Thyroid gland (tissue), 4 donors: ENCODE measurements at regions not wholly inside any gene's neighbourhood (a gene's known extent, or its start where the extent isn't known, plus 50 kb on each side); places are given as distances from the start of the nearest gene placed in this dataset.
A peak's percentile ranks its signal among the peaks of the same experiment; 100 is the strongest.

Source experiments
- DNase-seq, 2 donors: peaks; one replicate each; pipeline ENCODE4 v3.0.0-alpha.2; 2019
- H3K27ac ChIP-seq, 3 donors: fragments of 200-600 bp; sonication (generic); 1 replicate in 2 of 3; 2 replicates in 1 of 3; pipeline ENCODE4 v1.5.1; 2016 to 2019; ENCODE audit warnings: mild to moderate bottlenecking in 1 of 3, moderate library complexity in 1 of 3
- H3K27me3 ChIP-seq: fragments of 200-600 bp; sonication (generic); one replicate; pipeline ENCODE4 v1.5.1; 2019
- H3K36me3 ChIP-seq, 2 donors: fragments of 200-600 bp; sonication (generic); one replicate each; pipeline ENCODE4 v1.5.1; 2016 to 2019
- H3K4me1 ChIP-seq, 2 donors: fragments of 200-600 bp; sonication (generic); one replicate each; pipeline ENCODE4 v1.5.1; 2017 to 2019
- H3K4me3 ChIP-seq, 3 donors: fragments of 200-600 bp; sonication (generic); replicated peaks in 1 of 3; 1 replicate in 2 of 3; 2 replicates in 1 of 3; pipeline ENCODE4 v1.5.1; 2016; ENCODE audit warnings: mild to moderate bottlenecking in 1 of 3
- H3K9me3 ChIP-seq: fragments of 200-600 bp; sonication (generic); one replicate; pipeline ENCODE4 v1.5.1; 2017
- CTCF ChIP-seq, 6 experiments: fragments of 200-600 bp in 3 of 6; fragments of 450-650 bp in 3 of 6; sonication (generic) in 3 of 6; IDR thresholded peaks; one replicate each; pipeline ENCODE4 v1.5.1; 2016 to 2019; ENCODE audit warnings: antibody characterized with exemption in 6 of 6, mild to moderate bottlenecking in 2 of 6, inconsistent platforms in 1 of 6, moderate library complexity in 1 of 6
- POLR2A ChIP-seq, 2 donors: fragments of 450-650 bp; IDR thresholded peaks; one replicate each; pipeline ENCODE4 v1.6.1; 2017; ENCODE audit warnings: antibody characterized with exemption in 2 of 2, mild to moderate bottlenecking in 2 of 2, moderate library complexity in 1 of 2
- WGBS, 2 donors: methylation state at CpG; one replicate each; pipeline ENCODE4 v1.1.5; 2017; 5-methylcytosine and 5-hydroxymethylcytosine counted together
- intact Hi-C: fragments of 100-400 bp; cut with DNase I; formaldehyde crosslinking; loops from one replicate; pipeline ENCODE4 v1.15.1; 2023

- no peak overlapping the region for H3K4me3 ChIP-seq
- no peak for DNase-seq
- no peak overlapping the region for H3K27ac ChIP-seq
- no peak for TF ChIP-seq CTCF (IDR thresholded peaks at IDR 0.05)
- no peak for TF ChIP-seq POLR2A (IDR thresholded peaks at IDR 0.05)
- H3K9me3 ChIP-seq, result no peaks in the 10 kb centered on the region
- 71 to 82% methylated on average over 1 of the region's 1 CpG for WGBS, 2 donors
- intact Hi-C loops, result no loop called here
- H3K27me3 ChIP-seq, result no peaks in the 10 kb centered on the region
- no peaks in the 10 kb centered on the region for H3K36me3 ChIP-seq
- no peaks in the 10 kb centered on the region for H3K4me1 ChIP-seq
Observed at GRCh38 chr1:110260194-110260593, 50.1 kb downstream of the KCNC4 start.

GRCh38 chr1:110262296-110262695, 52.2 kb downstream of the KCNC4 start:
- intact Hi-C loops, result no loop called here
- Histone ChIP-seq H3K27me3 (no peaks in the 10 kb centered on the region), H3K4me1 (no peaks in the 10 kb centered on the region), H3K27ac (no peak overlapping the region), H3K4me3 (no peak overlapping the region), H3K9me3 (no peaks in the 10 kb centered on the region), H3K36me3 (no peaks in the 10 kb centered on the region)
- TF ChIP-seq CTCF (IDR thresholded peaks at IDR 0.05), result no peak
- WGBS, 2 donors, result 80 to 93% methylated on average over 3 of the region's 3 CpGs
- DNase-seq, result no peak

- TF ChIP-seq CTCF (IDR thresholded peaks at IDR 0.05), result no peak
- WGBS, 2 donors, result 71 to 79% methylated on average over 9 of the region's 9 CpGs
- Histone ChIP-seq H3K4me3 (no peak overlapping the region), H3K4me1 (no peaks in the 10 kb centered on the region), H3K9me3 (no peaks in the 10 kb centered on the region), H3K27me3 (no peaks in the 10 kb centered on the region), H3K36me3 (no peaks in the 10 kb centered on the region), H3K27ac (no peak overlapping the region)
- DNase-seq, result peak in 1 of 2 donors; percentile 17
- intact Hi-C loops, result no loop called here
Observed at GRCh38 chr1:110262846-110263631, 52.9 kb downstream of the KCNC4 start.

GRCh38 chr1:110264430-110264829, 54.3 kb downstream of the KCNC4 start:
- intact Hi-C loops, result no loop called here
- 37 to 47% methylated on average over 4 of the region's 4 CpGs for WGBS, 2 donors
- H3K4me3 ChIP-seq, result no peak overlapping the region
- no peaks in the 10 kb centered on the region for H3K4me1 ChIP-seq
- no peak overlapping the region for H3K27ac ChIP-seq
- no peaks in the 10 kb centered on the region for H3K27me3 ChIP-seq
- no peaks in the 10 kb centered on the region for H3K9me3 ChIP-seq
- TF ChIP-seq CTCF (IDR thresholded peaks at IDR 0.05), result no peak
- TF ChIP-seq POLR2A (IDR thresholded peaks at IDR 0.05), result no peak
- no peak for DNase-seq
- no peaks in the 10 kb centered on the region for H3K36me3 ChIP-seq

- intact Hi-C loops, result no loop called here
- DNase-seq, result no peak
- Histone ChIP-seq H3K27me3 (no peaks in the 10 kb centered on the region), H3K36me3 (no peaks in the 10 kb centered on the region), H3K4me3 (no peak overlapping the region), H3K9me3 (no peaks in the 10 kb centered on the region), H3K27ac (no peak overlapping the region), H3K4me1 (no peaks in the 10 kb centered on the region)
- TF ChIP-seq CTCF (IDR thresholded peaks at IDR 0.05), result no peak
- no peak for TF ChIP-seq POLR2A (IDR thresholded peaks at IDR 0.05)
- WGBS, 2 donors, result 64 to 69% methylated on average over 2 of the region's 2 CpGs
Observed at GRCh38 chr1:110265186-110265585, 55.1 kb downstream of the KCNC4 start.
